HCT116 (cell line): ENCODE measurements at regions not wholly inside any gene's neighbourhood (a gene's known extent, or its start where the extent isn't known, plus 50 kb on each side); places are given as distances from the start of the nearest gene placed in this dataset.

Experiments used
- ATAC-seq: fragments of 200-7000 bp; cut with Tn5 transposase; 2 replicates; pipeline ENCODE4 v1.9.1; 2020; ENCODE audit warnings: mild to moderate bottlenecking, moderate library complexity
- BruUV-seq: library from RNA; stranded (reverse); fragments of 400-500 nt; replicated peaks from 2 replicates; lab custom pipeline; 2021; lab: Mats Ljungman, UMichigan
- CTCF ChIA-PET: fragments of 300-600 bp; sonication (Branson Sonifier 250); formaldehyde crosslinking; loops from one replicate; lab custom pipeline; 2021; ENCODE audit warnings: antibody characterized with exemption; lab: Charles Lee
- POLR2A ChIA-PET: fragments of 300-600, 350-600 bp; sonication (Branson Sonifier 250); formaldehyde crosslinking; loops from one replicate; lab custom pipeline; 2021; ENCODE audit warnings: antibody characterized with exemption; lab: Charles Lee
- RAD21 ChIA-PET, 2 experiments: fragments of 300-600 bp; sonication (Branson Sonifier 250); formaldehyde crosslinking; loops; one replicate each; lab custom pipeline; 2023; ENCODE audit warnings: low total read pairs in 2 of 2; ENCODE audit not compliant: uncharacterized antibody in 2 of 2, unreplicated experiment in 2 of 2, low non-redundant PET in 1 of 2; lab: Charles Lee
- DNase-seq: peaks from one replicate; pipeline ENCODE4 v3.0.0-alpha.2; 2010; ENCODE audit warnings: low read depth, low spot score
- H2AFZ ChIP-seq: fragments of 200-600 bp; shearing (Covaris generic), sonication (generic); 2 replicates; pipeline ENCODE4 v1.6.1; 2017; ENCODE audit warnings: low read depth, mixed run types, mixed read lengths, antibody characterized with exemption, low read length; ENCODE audit not compliant: poor library complexity, severe bottlenecking
- H3K27ac ChIP-seq: 2 replicates; pipeline ENCODE4 v1.5.1; 2012; ENCODE audit warnings: low read depth, low read length
- H3K27me3 ChIP-seq: fragments of 200-600 bp; sonication (generic); 2 replicates; pipeline ENCODE4 v1.6.1; 2016; ENCODE audit warnings: mixed run types, low read length, mixed read lengths; ENCODE audit not compliant: insufficient read depth
- H3K36me3 ChIP-seq, 2 experiments: fragments of 200-500 bp in 1 of 2; fragments of 200-600 bp in 1 of 2; sonication (Bioruptor generic) in 1 of 2; sonication (generic) in 1 of 2; 2 replicates each; pipeline versions ENCODE4 v1.5.1 to v1.6.1; 2014 to 2016; ENCODE audit warnings: low read length in 2 of 2, inconsistent platforms in 1 of 2, mixed read lengths in 1 of 2, mixed run types in 1 of 2; ENCODE audit not compliant: insufficient read depth in 2 of 2, control insufficient read depth in 1 of 2
- H3K4me1 ChIP-seq, 2 experiments: fragments of 200-600 bp in 1 of 2; sonication (generic) in 1 of 2; 2 replicates each; pipeline versions ENCODE4 v1.5.1 to v1.6.1; 2012 to 2017; ENCODE audit warnings: low read length in 2 of 2, inconsistent platforms in 1 of 2, mild to moderate bottlenecking in 1 of 2, mixed read lengths in 1 of 2, mixed run types in 1 of 2, moderate library complexity in 1 of 2; ENCODE audit not compliant: insufficient read depth in 2 of 2, control insufficient read depth in 1 of 2
- H3K4me2 ChIP-seq: fragments of 200-600 bp; sonication (generic); 2 replicates; pipeline ENCODE4 v1.6.1; 2017; ENCODE audit warnings: mixed run types, low read length, mixed read lengths
- H3K4me3 ChIP-seq, 2 experiments: fragments of 200-600 bp in 1 of 2; sonication (generic) in 1 of 2; replicated peaks in 1 of 2; 2 replicates each; pipeline ENCODE4 v1.5.1; 2011 to 2016; ENCODE audit warnings: low read length in 2 of 2, control low read depth in 1 of 2, low read depth in 1 of 2, mild to moderate bottlenecking in 1 of 2, mixed read lengths in 1 of 2, mixed run types in 1 of 2
- H3K79me2 ChIP-seq: fragments of 200-600 bp; sonication (generic); 2 replicates; pipeline ENCODE4 v1.6.1; 2017; ENCODE audit warnings: mild to moderate bottlenecking, mixed run types, low read length, moderate library complexity, mixed read lengths; ENCODE audit not compliant: insufficient read depth
- H3K9ac ChIP-seq: fragments of 200-600 bp; sonication (generic); 2 replicates; pipeline ENCODE4 v1.6.1; 2016; ENCODE audit warnings: low read length, mixed read lengths
- H3K9me2 ChIP-seq: fragments of 200-600 bp; sonication (generic), shearing (Covaris generic); 2 replicates; pipeline ENCODE4 v1.6.1; 2017; ENCODE audit warnings: mixed run types, mild to moderate bottlenecking, moderate library complexity; ENCODE audit not compliant: insufficient read depth
- H3K9me3 ChIP-seq, 2 experiments: fragments of 200-500 bp in 1 of 2; fragments of 200-600 bp in 1 of 2; sonication (Bioruptor generic) in 1 of 2; sonication (generic) in 1 of 2; 2 replicates each; pipeline ENCODE4 v1.6.1; 2014 to 2017; ENCODE audit warnings: low read length in 2 of 2, mixed read lengths in 2 of 2, inconsistent platforms in 1 of 2, low read depth in 1 of 2, mild to moderate bottlenecking in 1 of 2, mixed run types in 1 of 2, moderate library complexity in 1 of 2; ENCODE audit not compliant: control insufficient read depth in 1 of 2, insufficient read depth in 1 of 2
- H4K20me1 ChIP-seq: fragments of 200-600 bp; sonication (generic), shearing (Covaris generic); 2 replicates; pipeline ENCODE4 v1.6.1; 2017; ENCODE audit warnings: mixed run types, mild to moderate bottlenecking, moderate library complexity; ENCODE audit not compliant: insufficient read depth
- CBX3 ChIP-seq: IDR thresholded peaks from 2 replicates; pipeline ENCODE4 v1.6.1; 2012; ENCODE audit warnings: low read depth
- CEBPB ChIP-seq: IDR thresholded peaks from 2 replicates; pipeline ENCODE4 v1.6.1; 2012; ENCODE audit warnings: low read depth
- EZH2 ChIP-seq: fragments of 200-600 bp; sonication (generic); IDR thresholded peaks from 2 replicates; pipeline ENCODE4 v1.6.1; 2017; ENCODE audit warnings: antibody characterized with exemption, mixed run types
- FOSL1 ChIP-seq: IDR thresholded peaks from 2 replicates; pipeline ENCODE4 v1.6.1; 2012; ENCODE audit warnings: low read depth
- intact Hi-C: fragments of 100-400 bp; cut with micrococcal nuclease; formaldehyde crosslinking; loops from 2 replicates; pipeline ENCODE4 v1.10.0; 2022
- TF ChIP-seq, protein P1 (sequence below): IDR thresholded peaks from 2 replicates; pipeline ENCODE4 v1.6.1; 2012
- TF ChIP-seq, protein P2 (sequence below), 3 experiments: fragments of 200-600 bp in 1 of 3; sonication (generic) in 1 of 3; IDR thresholded peaks in 2 of 3; conservative IDR thresholded peaks in 1 of 3; 2 replicates each; pipeline ENCODE4 v1.5.1; 2012 to 2017; ENCODE audit warnings: low read depth in 2 of 3, low read length in 2 of 3, antibody characterized with exemption in 1 of 3, borderline replicate concordance in 1 of 3, control low read depth in 1 of 3, mild to moderate bottlenecking in 1 of 3, mixed read lengths in 1 of 3, mixed run types in 1 of 3, moderate library complexity in 1 of 3; ENCODE audit not compliant: insufficient read depth in 1 of 3

DNA sequence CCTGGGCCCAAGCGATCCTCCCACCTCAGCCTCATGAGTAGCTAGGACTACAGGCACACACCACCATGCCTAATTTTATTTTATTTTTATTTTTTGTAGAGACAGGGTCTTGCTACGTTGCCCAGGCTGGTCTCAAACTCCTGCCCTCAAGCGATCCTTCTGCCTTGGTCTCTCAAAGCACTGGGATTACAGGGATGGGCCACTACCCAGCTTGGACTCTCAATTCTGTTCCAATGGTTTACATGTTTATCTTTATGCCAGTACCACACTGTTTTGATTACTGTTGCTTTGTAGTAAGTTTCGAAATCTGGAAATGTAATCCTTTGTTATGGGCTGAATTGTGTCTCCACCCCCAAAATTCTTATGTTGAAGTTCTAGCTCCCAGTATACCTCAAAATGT, 88.4 kb upstream of the TARDBP start:
- ATAC-seq (no peak), DNase-seq (no peak)
- H3K4me2 ChIP-seq = no peak overlapping the region
- POLR2A ChIA-PET = no interaction called here
- peaks cover 7 to 9% of the 10 kb centered on the region in 2 experiments; a peak in 2 of 4 replicates for H3K9me3 ChIP-seq
- no peak overlapping the region for H3K4me3 ChIP-seq
- H3K9ac ChIP-seq = no peak overlapping the region
- TF ChIP-seq, protein P1, sequence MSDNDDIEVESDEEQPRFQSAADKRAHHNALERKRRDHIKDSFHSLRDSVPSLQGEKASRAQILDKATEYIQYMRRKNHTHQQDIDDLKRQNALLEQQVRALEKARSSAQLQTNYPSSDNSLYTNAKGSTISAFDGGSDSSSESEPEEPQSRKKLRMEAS = no peak
- TF ChIP-seq, protein P2, sequence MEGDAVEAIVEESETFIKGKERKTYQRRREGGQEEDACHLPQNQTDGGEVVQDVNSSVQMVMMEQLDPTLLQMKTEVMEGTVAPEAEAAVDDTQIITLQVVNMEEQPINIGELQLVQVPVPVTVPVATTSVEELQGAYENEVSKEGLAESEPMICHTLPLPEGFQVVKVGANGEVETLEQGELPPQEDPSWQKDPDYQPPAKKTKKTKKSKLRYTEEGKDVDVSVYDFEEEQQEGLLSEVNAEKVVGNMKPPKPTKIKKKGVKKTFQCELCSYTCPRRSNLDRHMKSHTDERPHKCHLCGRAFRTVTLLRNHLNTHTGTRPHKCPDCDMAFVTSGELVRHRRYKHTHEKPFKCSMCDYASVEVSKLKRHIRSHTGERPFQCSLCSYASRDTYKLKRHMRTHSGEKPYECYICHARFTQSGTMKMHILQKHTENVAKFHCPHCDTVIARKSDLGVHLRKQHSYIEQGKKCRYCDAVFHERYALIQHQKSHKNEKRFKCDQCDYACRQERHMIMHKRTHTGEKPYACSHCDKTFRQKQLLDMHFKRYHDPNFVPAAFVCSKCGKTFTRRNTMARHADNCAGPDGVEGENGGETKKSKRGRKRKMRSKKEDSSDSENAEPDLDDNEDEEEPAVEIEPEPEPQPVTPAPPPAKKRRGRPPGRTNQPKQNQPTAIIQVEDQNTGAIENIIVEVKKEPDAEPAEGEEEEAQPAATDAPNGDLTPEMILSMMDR (IDR thresholded peaks at IDR 0.05 in 2 of 3, conservative IDR thresholded peaks at IDR 0.05 in 1 of 3; ENCODE audit: borderline replicate concordance in 1 of 3, insufficient read depth in 1 of 3, low read depth in 2 of 3, low read length in 2 of 3) = no peak
- TF ChIP-seq EZH2 = no peak
- no peak for TF ChIP-seq FOSL1
- H3K27ac ChIP-seq = no peak overlapping the region
- no peaks in the 10 kb centered on the region for H3K36me3 ChIP-seq
- no peaks in the 10 kb centered on the region for H3K27me3 ChIP-seq
- intact Hi-C loops = no loop called here
- H3K9me2 ChIP-seq = no peaks in the 10 kb centered on the region
- BruUV-seq = no TSS peak
- CTCF ChIA-PET = no interaction called here
- no peak overlapping the region for H2AFZ ChIP-seq
- H3K79me2 ChIP-seq = no peaks in the 10 kb centered on the region
- no peaks in the 10 kb centered on the region for H3K4me1 ChIP-seq
- RAD21 ChIA-PET = no interaction called here
- H4K20me1 ChIP-seq = no peaks in the 10 kb centered on the region

GRCh38 chr1:10928654-10929053, 83.8 kb upstream of the TARDBP start:
- no peak overlapping the region for H3K4me3 ChIP-seq
- intact Hi-C loops = no loop called here
- no TSS peak for BruUV-seq
- H2AFZ ChIP-seq = no peak overlapping the region
- H3K4me1 ChIP-seq = no peaks in the 10 kb centered on the region
- no peaks in the 10 kb centered on the region for H3K9me2 ChIP-seq
- H3K9ac ChIP-seq = no peak overlapping the region
- ChIA-PET RAD21 (no interaction called here), POLR2A (no interaction called here), CTCF (no interaction called here)
- H3K4me2 ChIP-seq = no peak overlapping the region
- peaks cover 7 to 11% of the 10 kb centered on the region in 2 experiments; a peak in 2 of 4 replicates for H3K9me3 ChIP-seq
- no peaks in the 10 kb centered on the region for H4K20me1 ChIP-seq
- H3K27me3 ChIP-seq = no peaks in the 10 kb centered on the region
- DNase-seq = no peak
- H3K36me3 ChIP-seq = no peaks in the 10 kb centered on the region
- TF ChIP-seq CEBPB = no peak
- TF ChIP-seq, protein P2 (IDR thresholded peaks at IDR 0.05 in 2 of 3, conservative IDR thresholded peaks at IDR 0.05 in 1 of 3; ENCODE audit: borderline replicate concordance in 1 of 3, insufficient read depth in 1 of 3, low read depth in 2 of 3, low read length in 2 of 3) = no peak
- TF ChIP-seq CBX3 = 0 out of 2 replicates have a peak, but pooled peaks have one; percentile 18
- no peaks in the 10 kb centered on the region for H3K79me2 ChIP-seq
- no peak overlapping the region for H3K27ac ChIP-seq
- no peak for ATAC-seq
